Stomach (tissue), 8 donors: ENCODE measurements at regions not wholly inside any gene's neighbourhood (a gene's known extent, or its start where the extent isn't known, plus 50 kb on each side); places are given as distances from the start of the nearest gene placed in this dataset.
A peak's percentile ranks its signal among the peaks of the same experiment; 100 is the strongest.

Experiments used
- DNase-seq, 2 donors: peaks; one replicate each; pipeline versions ENCODE4 v3.0.0 to v3.0.0-alpha.2; 2013 to 2019
- H3K27ac ChIP-seq, 5 donors: fragments of 200-600 bp in 4 of 5; sonication (generic) in 4 of 5; one replicate each; pipeline ENCODE4 v1.5.1; 2013 to 2019; ENCODE audit warnings: mild to moderate bottlenecking in 1 of 5, moderate library complexity in 1 of 5
- H3K27me3 ChIP-seq, 3 donors: fragments of 200-600 bp; sonication (generic); one replicate each; pipeline ENCODE4 v1.5.1; 2017 to 2019; ENCODE audit warnings: mixed run types in 1 of 3
- H3K36me3 ChIP-seq, 4 donors: fragments of 200-600 bp; sonication (generic); 1 replicate in 3 of 4; 2 replicates in 1 of 4; pipeline ENCODE4 v1.5.1; 2016 to 2019
- H3K4me1 ChIP-seq, 4 donors: fragments of 200-600 bp; sonication (generic); one replicate each; pipeline ENCODE4 v1.5.1; 2016 to 2019
- H3K4me3 ChIP-seq, 4 donors: fragments of 200-600 bp; sonication (generic) in 3 of 4; one replicate each; pipeline ENCODE4 v1.5.1; 2016 to 2019; ENCODE audit warnings: mild to moderate bottlenecking in 1 of 4
- H3K9me3 ChIP-seq, 4 donors: fragments of 200-600 bp; sonication (generic); one replicate each; pipeline ENCODE4 v1.5.1; 2016 to 2019
- CTCF ChIP-seq, 7 experiments: fragments of 450-650 bp in 4 of 7; fragments of 200-600 bp in 3 of 7; sonication (generic) in 3 of 7; IDR thresholded peaks; one replicate each; pipeline ENCODE4 v1.5.1; 2016 to 2019; ENCODE audit warnings: antibody characterized with exemption in 7 of 7, control low read depth in 2 of 7, mild to moderate bottlenecking in 1 of 7
- EP300 ChIP-seq: sonication (generic); formaldehyde crosslinking; IDR thresholded peaks from one replicate; pipeline ENCODE4 v1.6.1; 2017; ENCODE audit warnings: antibody characterized with exemption
- POLR2A ChIP-seq, 4 donors: fragments of 450-650 bp; IDR thresholded peaks; one replicate each; pipeline ENCODE4 v1.6.1; 2016; ENCODE audit warnings: antibody characterized with exemption in 4 of 4, control low read depth in 2 of 4, mild to moderate bottlenecking in 1 of 4, moderate library complexity in 1 of 4
- POLR2AphosphoS5 ChIP-seq, 3 donors: sonication (generic); formaldehyde crosslinking; IDR thresholded peaks; one replicate each; pipeline ENCODE4 v1.6.1; 2016; ENCODE audit warnings: antibody characterized with exemption in 3 of 3
- WGBS, 5 donors: extraction: QIAGEN DNeasy Blood & Tissue Kit in 3 of 5; methylation state at CpG; one replicate each; pipeline versions ENCODE4 v1.1.5 to v1.1.7; 2013 to 2018; 5-methylcytosine and 5-hydroxymethylcytosine counted together
- intact Hi-C: fragments of 100-400 bp; cut with DNase I; formaldehyde crosslinking; loops from one replicate; pipeline ENCODE4 v1.15.1; 2023; ENCODE audit warnings: low total_unique reads
- donor health status: healthy with polysubstance abuse.
- donor health status: Bipolar disorder and iron deficiency.
- donor health status: healthy.

GRCh38 chr10:89075631-89076030 is 85.0 kb downstream of the FAS start:
- TF ChIP-seq POLR2A (IDR thresholded peaks at IDR 0.05) (no peak), POLR2AphosphoS5 (IDR thresholded peaks at IDR 0.05) (no peak), CTCF (IDR thresholded peaks at IDR 0.05) (no peak), EP300 (no peak)
- Histone ChIP-seq H3K27me3 (no peaks in the 10 kb centered on the region), H3K4me1 (peaks cover 0 to 16% (median 2%) of the 10 kb centered on the region in 4 donors), H3K9me3 (no peaks in the 10 kb centered on the region), H3K4me3 (no peak overlapping the region), H3K27ac (no peak overlapping the region), H3K36me3 (no peaks in the 10 kb centered on the region)
- intact Hi-C loops: no loop called here
- DNase-seq: no peak
- WGBS, 5 donors: 90 to 98% (median 96%) methylated on average over 1 of the region's 1 CpG

GRCh38 chr10:89074120-89074519 is 83.5 kb downstream of the FAS start:
- intact Hi-C loops: no loop called here

GRCh38 chr10:89073719-89074118 is 83.1 kb downstream of the FAS start:
- 41 to 73% (median 49%) methylated on average over 2 of the region's 2 CpGs for WGBS, 5 donors
- peaks cover 0 to 16% (median 2%) of the 10 kb centered on the region in 4 donors for H3K4me1 ChIP-seq
- no peaks in the 10 kb centered on the region for H3K36me3 ChIP-seq
- DNase-seq: no peak
- H3K27me3 ChIP-seq: no peaks in the 10 kb centered on the region
- intact Hi-C loops: no loop called here
- no peaks in the 10 kb centered on the region for H3K9me3 ChIP-seq
- H3K4me3 ChIP-seq: no peak overlapping the region
- H3K27ac ChIP-seq: peak overlapping the region; percentile 18 to 72 (median 38)
- no peak for TF ChIP-seq POLR2A (IDR thresholded peaks at IDR 0.05)
- TF ChIP-seq EP300: no peak

More at GRCh38 chr10:89074120-89074519, 83.5 kb downstream of the FAS start:
- Histone ChIP-seq H3K36me3 (no peaks in the 10 kb centered on the region), H3K4me1 (peaks cover 0 to 16% (median 2%) of the 10 kb centered on the region in 4 donors), H3K9me3 (no peaks in the 10 kb centered on the region), H3K27me3 (no peaks in the 10 kb centered on the region), H3K27ac (peak overlapping the region in 4 of 5 donors; percentile 18 to 72 (median 43)), H3K4me3 (no peak overlapping the region)
- peak; percentile 44 to 63 for DNase-seq
- 17 to 35% (median 26%) methylated on average over 3 of the region's 3 CpGs for WGBS, 5 donors
- peak; percentile 8 to 60 (median 28) for TF ChIP-seq POLR2AphosphoS5 (IDR thresholded peaks at IDR 0.05)
- no peak for TF ChIP-seq EP300
- TF ChIP-seq POLR2A (IDR thresholded peaks at IDR 0.05): no peak
- no peak for TF ChIP-seq CTCF (IDR thresholded peaks at IDR 0.05)

- H3K4me3 ChIP-seq: no peak overlapping the region
- intact Hi-C loops: no loop called here
- no peaks in the 10 kb centered on the region for H3K36me3 ChIP-seq
- no peaks in the 10 kb centered on the region for H3K9me3 ChIP-seq
- peaks cover 0 to 13% (median 5%) of the 10 kb centered on the region in 4 donors for H3K4me1 ChIP-seq
- no peak for TF ChIP-seq CTCF (IDR thresholded peaks at IDR 0.05)
- TF ChIP-seq EP300: no peak
- no peak for TF ChIP-seq POLR2A (IDR thresholded peaks at IDR 0.05)
- no peak for TF ChIP-seq POLR2AphosphoS5 (IDR thresholded peaks at IDR 0.05)
- 76 to 86% (median 85%) methylated on average over 4 of the region's 4 CpGs for WGBS, 5 donors
- H3K27me3 ChIP-seq: no peaks in the 10 kb centered on the region
- H3K27ac ChIP-seq: peak overlapping the region in 3 of 5 donors; percentile 8 to 41 (median 27)
- no peak for DNase-seq
Measured at GRCh38 chr10:89069589-89069988, 79.0 kb downstream of the FAS start.
